ENCODE measurements at regions not wholly inside any gene's neighbourhood (a gene's known extent, or its start where the extent isn't known, plus 50 kb on each side); places are given as distances from the start of the nearest gene placed in this dataset.
"Not testable (repeated sequence)": the region's sequence is repeated elsewhere in the genome, so short reads cannot be mapped to it uniquely, and the experiment has no call there.

DNA sequence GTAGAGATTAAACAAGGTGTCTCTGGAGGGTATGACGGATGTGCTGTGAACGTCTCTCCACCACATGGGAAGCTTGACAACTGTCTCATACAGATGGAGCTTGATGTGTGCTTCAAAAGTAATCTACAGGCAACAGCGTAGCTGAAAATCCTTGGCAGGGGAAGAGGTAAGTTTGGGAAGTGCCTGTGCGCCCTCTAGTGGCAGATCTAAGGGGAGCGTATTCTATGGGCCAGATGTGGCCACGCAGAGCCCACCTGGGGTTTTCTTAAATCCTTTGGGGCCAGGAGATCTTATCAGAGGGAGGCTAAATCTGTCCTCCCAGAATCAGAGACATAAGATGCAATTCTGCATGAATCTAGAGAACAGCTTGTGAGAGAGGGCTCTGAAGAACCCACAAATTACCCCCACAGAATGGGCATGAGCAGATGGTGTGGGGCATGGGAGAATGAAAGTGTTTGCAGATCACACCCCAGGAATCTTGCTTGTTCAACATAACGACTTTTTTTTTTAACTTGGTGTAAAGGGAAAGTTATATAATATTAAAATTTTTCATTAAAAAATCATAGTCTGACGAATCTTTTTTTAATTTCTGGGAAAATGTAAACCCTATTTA is 91.2 kb upstream of the MPP7 start:
- peak; percentile 43 for DNase-seq

DNA sequence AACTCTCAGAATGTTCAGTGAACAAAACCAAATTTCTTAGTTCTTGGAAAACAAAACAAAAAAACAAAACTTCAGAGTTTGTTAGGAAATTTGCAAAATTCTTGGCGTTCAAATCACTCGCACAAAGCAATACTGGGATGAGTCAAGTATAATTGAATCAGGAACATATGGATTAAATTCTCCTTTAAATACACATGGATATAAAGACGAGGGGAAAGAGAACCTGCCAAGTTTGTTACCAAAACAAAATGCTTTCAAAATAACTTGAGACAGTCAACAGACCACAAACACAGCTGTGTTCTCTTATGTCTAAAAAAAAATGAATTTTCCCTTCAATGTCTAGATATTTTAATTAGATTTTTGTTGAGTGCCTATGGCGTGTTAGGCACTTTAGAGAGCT is 93.5 kb upstream of the MPP7 start:
- no peak for DNase-seq

DNA sequence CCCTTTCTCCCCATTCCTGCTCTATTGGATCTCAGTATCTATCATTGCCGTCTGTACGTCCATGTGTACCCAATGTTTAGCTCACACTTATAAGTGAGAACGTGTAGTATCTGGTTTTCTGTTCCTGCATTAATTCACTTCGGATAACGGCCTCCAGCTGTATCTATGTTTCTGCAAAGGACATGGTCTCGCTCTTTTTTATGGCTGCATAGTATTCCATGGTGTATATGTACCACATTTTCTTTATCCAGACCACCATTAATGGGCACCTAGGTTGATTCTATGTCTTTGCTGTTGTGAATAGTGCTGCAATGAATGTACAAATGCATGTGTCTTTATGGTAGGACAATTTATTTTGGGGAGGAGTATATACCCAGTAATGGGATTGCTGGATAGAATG is 94.4 kb upstream of the MPP7 start:
- DNase-seq: no peak

DNA sequence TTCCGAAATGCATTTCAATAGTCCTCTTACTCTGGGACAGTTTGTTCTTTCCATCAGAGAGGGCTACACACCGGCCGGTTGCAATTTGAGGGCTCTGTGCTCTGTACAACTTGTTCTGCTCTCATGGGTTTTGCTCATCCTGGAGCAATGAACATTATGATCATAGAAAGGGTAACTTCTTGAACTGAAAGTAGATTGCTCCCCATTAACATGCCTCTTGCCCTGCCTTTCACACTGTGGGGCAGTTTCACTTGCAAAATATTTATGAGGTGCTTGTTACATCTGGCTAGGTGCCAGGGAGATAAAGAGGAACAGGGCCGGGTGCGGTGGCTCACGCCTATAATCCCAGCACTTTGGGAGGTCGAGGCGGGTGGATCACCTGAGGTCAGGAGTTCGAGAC is 97.3 kb upstream of the MPP7 start:
- no peak for DNase-seq

DNA sequence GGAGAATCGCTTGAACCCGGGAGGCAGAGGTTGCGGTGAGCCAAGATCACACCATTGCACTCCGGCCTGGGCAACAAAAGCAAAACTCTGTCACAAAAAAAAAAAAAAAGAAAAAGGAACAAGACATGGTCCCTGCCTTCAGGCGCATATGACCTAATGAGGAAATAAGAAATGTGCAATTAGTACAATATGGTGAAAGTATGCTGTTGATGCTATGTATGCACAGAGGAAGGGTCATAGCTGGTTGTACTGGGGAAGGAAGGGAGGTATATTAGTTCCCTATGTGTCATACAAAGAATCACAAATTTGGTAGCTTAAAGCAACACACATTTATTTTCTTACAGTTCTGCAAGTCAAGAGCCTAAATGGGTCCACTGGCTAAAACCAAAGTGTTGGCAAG is 97.8 kb upstream of the MPP7 start:
- no peak for DNase-seq

DNA sequence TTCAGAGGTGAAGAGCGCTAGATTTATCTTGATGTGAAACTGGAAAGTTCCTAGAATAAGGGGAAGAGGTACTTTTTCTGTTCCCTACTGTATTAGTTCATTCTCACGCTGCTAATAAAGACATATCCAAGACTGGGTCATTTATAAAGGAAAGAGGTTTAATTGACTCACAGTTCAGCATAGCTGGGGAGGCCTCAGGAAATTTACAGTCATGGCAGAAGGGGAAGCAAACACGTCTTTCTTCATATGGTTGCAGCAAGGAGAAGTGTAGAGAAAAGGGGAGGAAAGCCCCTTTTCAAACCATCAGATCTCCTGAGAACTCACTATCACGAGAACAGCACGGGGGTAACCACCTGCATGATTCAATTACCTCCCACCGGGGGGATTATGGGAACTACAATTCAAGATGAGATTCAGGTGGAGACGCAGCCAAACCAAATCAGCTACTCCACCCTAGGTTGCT is 99.8 kb upstream of the MPP7 start:
- not testable (repeated sequence) for DNase-seq

DNA sequence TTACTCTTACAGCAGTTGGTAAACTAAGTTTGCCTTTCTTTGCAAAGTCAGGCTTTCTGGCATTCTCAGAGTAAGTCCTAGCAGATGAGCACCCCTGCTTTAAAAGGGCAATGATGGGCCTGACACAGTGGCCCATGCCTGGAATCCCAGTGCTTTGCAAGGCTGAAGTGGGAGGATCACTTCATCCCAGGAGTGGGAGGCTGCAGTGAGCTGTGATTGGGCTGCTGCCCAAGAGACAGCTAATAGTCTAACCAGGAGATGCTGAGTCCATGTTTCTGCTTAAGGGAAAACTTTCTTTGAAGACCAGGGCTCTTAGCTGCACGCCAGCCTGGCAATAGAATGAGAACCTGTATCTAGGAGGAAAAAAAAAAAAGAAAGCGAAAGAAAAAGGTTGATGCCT is 100.2 kb upstream of the MPP7 start:
- no peak for DNase-seq

DNA sequence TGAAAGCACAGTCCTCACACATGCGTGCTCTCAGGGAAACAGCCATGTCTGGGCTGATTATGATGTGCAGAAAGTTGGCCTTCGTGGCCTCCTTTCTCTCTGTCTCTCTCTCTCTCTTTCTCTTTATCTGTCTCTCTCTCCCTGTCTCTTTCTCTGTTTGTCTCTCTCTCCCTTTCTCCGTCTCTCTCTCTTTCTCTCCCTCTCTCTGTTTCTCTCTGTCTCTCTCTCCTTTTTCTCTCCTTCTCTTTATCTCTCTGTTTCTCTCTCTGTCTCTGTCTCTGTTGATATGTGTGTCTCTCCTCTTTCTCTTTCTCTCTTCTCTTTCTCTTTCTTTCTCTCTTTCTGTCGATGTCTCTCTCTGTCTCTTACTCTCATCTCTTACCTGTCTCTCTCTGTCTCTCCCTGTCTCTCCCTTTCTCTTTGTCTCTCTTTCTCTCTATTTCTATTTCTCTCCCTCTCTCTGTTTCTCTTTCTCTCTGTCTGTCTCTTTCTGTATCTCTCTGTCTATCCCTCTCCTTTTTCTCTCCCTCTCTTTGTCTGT is 105.4 kb upstream of the MPP7 start:
- no peak for DNase-seq

DNA sequence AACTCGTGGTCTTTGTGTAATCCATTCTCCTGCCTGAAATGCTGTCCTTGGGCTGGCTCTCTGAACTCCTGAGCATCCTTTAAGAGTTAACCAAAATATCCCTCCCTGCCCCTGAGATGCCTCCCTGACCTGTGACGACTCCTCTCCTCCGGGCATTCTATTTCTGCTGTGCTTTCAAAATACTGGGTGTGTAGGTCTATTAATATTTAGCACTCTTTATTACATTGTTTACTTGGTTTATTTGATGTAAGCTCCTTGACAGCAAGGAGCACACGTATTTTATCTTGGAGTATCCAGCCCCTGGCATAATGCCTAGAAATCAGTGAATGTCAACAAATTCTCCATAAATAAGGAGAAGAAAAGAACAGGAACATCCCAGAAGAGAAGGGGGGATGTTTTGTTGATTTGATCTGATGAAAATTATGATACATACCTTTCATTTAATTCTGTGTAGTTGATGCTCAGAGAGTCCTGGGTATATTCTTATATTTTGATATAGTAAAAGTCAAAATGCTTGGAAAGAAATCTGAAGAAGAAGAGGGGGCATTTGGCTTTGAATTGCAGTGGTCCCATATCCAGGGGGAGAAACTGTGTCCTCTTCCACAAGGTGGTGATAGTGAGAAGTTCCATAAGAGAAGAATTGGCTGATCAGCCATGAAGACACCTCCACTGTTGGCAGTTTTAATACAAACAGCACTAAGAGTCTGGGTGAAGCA is 107.7 kb upstream of the MPP7 start:
- no peak for DNase-seq

DNA sequence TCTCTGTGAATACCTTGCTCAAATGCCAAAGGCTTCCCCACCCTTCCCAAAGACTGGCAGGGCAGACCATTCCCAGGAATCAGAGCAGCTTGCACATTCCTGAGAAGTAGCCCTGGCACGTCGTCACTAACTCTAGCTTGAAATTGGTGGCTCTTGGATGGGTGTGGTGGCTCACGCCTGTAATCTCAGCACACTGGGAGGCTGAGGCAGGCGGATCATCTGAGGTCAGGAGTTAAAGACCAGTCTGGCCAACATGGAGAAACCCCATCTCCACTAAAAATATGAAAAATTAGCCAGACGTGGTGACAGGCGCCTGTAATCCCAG is 108.2 kb upstream of the MPP7 start:
- DNase-seq: no peak

DNA sequence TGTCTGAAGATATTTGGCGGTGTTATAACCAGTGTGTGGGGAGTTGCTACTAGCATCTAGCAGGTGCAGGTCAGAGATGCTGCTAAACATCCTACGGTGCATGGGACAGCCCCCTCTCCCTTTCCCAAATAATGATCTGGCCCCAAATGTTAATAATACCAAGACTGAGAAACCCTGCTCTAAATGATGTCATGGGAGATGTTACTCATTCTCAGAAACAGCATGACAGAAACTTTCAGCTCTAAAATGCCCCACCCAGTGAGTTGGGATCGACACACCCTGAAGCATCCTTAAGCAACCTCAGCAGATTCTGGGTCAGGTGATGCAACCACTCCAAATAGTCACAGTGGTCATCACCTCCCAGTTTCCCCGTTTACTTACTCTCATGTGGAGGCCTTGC is 108.8 kb upstream of the MPP7 start:
- no peak for DNase-seq

DNA sequence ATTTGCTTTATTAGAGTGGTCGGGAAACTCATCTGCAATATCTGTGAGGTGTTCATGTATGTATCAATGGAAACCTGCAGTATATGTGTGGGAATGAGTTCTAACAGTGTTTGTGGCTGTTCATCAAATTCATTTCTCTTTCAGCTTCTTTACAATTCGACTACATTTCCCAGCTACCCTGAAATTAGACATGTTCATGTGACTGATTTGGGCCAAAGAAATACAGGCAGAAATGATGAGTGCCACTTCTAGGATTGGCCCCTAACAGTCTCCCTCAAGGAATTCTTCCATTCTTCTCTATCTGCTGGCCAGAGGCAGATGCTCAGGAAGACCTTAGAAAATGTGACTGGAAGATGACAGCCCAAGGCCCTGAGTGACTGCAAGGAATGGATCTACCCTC is 114.8 kb upstream of the WAC start:
- DNase-seq: no peak

DNA sequence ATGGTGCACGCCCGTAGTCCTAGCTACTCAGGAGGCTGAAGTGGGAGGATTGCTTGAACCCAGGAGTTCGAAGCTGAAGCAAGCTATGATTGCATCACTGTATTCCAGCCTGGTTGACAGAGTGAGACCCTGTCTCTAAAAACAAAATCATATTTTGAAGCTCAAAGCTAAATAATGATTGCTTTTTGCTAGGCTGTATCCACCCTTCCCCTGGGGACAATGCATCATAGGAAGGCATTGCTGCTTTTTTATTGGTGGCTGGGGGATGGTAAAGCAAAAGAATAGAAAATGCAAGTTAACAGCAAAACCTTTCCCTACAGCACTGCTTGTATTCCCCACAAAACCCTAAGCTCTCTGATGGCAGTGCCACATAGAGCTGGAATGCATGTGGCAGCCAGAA is 107.5 kb upstream of the WAC start:
- DNase-seq: no peak

DNA sequence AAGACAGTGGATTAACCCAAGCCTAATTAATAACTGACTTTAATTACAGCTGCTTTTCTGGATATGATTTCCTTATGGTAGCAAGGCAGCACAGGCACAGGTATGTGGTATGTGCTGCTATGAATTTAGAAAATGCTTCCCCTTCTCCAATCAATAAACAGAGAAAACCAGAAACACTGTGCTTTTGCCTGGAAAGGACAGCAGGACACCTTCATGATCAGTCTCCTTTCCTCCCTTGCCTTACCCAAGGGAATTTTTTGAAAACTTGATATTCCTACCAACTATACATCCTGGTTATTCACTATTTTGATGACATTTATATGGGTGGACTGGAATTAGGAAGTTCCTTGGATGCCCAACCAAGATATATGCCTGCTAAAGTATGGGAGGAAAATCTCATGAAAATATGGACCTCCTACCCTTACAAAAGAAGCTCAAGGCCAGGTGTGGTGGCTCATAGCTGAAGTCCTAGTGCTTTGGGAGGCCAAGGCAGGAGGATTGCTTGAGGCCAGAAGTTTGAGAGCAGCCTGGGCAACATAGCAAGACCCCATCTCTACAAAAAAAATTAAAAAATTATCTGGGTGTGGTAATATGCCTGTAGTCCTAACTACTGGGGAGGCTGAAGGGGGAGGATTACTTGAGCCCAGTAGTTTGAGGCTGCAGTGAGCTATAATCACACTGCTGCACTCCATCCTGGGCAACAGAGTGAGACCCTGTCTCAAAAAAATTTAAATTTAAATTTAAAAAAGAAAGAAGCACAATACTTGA is 106.3 kb upstream of the WAC start:
- DNase-seq: no peak

DNA sequence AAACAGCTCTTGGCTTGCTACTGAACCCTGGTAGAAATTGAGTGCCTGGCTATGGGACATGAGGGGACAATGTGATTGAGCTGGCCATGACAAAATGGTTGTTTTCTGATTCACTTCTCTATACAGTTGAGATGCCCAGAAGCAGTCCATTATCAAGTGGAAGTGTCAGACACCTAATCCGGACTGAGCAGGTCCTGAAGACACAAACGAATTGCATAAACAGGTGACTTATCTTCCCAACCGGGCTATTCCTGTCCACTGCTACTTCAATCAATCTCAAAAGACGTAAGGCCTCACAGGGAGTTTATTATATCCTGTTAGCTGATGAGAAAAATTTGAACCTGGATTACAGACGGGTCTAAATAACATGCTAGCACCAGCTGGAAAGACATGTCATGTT is 105.5 kb upstream of the WAC start:
- no peak for DNase-seq

DNA sequence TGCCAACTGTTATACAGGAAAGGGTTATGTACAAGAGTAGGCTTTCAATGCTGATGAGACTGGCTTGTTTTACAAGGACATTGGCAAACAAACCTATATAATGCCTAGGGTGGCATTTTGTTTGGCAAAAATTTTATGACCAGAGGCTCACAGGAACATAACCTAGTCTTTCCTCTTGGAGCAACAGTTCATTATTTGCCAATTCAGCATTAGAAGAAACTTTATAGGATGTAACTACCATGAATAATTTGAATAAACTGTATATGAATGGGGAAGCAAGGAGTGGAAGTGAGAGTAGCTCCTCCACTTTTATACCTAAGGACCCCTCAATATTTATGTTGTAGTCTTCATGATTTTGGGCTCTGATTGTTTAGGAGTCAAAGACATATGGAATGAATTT is 103.9 kb upstream of the WAC start:
- DNase-seq: no peak

DNA sequence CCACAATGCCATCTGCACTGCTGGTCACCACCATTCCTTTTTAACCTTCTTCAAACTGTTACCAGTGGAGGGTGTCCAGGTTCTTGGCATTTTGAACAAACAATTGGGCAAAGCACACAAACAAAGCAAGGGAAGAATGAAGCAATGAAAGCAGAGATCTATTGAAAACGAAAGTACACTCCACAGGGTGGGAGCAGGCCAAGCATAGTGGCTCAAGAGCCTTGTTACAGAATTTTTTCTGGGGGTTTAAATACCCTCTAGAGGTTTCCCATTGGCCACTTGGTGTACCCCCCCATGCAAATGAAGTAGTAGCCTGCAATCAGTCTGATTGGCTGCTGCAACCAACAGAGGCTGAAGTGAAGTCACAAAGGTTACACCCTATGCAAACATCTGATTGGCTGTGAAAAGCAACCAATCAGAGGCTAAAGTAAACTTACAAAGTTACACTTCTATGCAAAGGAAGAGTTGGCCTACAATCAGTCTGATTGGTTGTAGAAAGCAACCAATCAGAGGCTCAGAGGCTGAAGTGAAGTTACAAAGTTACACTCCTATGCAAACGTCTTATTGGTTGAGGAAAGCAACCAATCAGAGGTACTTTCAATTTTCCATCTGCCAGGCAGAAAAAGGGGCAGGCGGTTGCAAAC is 103.2 kb upstream of the WAC start:
- DNase-seq: no peak

DNA sequence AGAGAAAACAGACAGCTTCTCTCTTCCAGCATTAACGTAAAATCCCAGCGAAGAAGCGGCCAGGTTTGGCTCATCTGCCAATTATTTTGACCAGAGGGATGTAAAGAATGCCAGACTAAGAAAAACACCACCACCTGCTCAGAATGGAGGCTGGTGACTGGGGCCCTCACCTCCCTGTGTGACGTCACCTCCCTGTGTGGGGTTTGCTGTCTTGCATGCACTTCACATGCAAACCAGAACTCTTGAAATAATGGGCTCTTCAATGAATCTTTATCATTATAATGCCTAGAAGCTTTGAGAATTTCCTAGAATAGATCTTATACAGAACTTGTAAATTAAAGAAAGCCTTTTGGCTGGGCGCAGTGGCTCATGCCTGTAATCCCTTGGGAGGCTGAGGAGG is 101.8 kb upstream of the WAC start:
- DNase-seq: no peak

DNA sequence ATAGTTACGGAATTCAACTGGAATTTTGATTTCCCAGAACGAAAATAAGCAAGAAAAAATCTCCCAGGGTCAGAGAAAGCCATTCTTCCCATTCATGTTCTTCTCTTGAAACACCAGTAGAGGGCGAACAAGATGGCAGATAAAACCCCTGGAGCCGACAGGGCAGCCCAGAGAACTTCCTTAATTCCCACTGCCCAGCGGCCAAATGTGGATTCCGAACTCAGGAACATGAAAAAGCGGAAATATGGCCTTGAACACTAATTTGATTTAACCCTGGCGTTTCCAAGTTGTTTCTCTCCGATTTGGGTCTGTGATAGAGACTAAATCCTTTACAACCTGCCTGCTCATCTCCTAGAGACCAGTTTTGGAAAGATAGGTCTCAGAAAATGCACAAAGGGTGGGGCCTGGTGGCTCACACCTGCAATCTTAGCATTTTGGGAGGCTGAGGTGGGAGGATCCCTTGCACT is 100.7 kb upstream of the WAC start:
- DNase-seq: peak; percentile 67

DNA sequence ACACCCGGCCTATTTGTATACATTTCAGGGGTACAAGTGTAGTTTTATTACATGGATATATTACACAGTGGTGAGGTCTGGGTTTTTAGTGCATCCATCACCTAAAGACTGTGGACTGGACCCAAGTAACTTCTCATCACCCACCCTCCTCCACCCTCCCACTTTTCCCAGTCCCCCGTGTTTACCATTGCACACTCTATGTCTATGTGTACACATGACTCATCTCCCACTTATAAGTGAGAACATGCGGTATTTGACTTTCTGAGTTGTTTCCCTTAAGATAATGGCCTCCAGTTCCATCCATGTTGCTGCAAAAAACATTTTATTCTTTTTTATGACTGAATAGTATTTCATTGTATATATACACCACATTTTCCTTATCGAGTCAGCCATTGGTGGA is 98.9 kb upstream of the WAC start:
- DNase-seq: no peak

DNA sequence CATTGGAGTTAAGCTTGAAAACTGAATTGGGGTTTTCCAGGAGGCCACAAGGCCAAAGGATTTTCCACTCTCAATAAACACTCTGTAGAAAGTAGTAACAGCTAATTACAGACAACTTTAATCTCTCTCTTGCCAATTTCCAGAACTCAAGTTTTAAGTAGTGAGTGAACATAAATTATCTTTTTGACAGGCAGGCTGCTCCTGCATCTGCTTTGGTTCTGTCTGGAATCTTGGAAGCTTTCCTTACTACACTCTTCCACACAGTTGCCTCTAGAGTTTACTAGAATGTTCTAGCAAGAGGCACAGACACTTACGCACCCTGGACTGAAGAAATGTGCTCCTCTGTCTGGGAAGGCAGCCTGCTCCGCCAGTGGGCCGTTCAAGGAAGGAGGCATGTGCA is 90.5 kb upstream of the WAC start:
- no peak for DNase-seq

DNA sequence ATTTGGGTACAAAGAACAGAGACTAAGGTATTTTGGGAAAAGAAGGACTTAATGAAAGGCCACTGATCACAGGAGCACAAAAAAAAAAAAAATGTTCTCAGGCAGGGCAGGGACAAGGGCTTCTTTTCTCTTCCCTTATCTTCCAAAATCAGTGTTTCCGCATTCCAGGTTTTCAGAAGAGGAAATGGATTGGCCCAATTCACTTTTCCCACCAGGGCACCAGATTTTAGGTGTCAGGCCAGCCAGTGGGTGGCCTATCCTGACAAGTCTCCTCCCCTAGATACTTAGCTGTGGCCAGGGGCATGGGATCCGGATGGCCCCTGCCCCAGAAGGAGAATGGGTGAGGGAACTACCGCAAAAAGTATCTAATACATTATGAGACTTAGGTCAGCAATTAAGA is 88.9 kb upstream of the WAC start:
- DNase-seq: no peak

DNA sequence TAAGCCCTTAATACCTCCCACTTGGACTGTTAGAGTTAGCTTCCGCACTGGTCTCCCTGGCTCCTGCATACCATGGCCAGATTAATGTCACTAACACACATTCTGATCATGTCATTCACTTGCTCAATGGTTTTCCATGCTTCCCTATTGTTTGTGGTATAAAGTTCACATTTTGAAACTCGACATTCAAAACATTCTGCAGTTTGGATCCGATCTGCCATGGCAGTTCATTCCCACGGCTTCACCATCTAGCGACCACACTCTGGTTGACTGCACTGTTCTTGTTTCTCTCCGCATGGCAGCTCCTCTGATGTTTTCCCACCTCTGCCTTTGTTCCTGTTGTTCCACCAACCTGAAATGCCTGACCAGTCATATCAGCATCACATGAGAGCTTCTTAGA is 87.4 kb upstream of the WAC start:
- DNase-seq: no peak

DNA sequence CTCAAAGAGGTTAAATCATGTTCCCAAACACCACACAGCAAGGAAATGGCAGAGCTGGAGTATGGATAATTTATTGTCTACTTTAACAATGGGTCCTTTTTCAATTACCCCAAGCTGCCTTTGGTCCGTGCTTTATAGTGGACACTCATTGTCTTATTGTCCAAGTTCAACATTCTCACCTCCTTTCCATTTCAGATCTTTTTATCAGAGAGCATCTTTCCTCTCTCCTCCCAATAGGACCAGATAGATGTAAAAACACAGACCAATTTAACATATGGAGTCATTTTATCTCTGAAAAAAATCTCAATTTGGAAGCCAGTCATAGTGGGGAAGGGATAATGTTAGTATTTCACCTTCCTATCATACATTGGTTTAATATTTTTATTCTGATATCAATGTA is 83.5 kb upstream of the WAC start:
- no peak for DNase-seq
